ENCODE measurements at regions not wholly inside any gene's neighbourhood (a gene's known extent, or its start where the extent isn't known, plus 50 kb on each side); places are given as distances from the start of the nearest gene placed in this dataset.

DNA sequence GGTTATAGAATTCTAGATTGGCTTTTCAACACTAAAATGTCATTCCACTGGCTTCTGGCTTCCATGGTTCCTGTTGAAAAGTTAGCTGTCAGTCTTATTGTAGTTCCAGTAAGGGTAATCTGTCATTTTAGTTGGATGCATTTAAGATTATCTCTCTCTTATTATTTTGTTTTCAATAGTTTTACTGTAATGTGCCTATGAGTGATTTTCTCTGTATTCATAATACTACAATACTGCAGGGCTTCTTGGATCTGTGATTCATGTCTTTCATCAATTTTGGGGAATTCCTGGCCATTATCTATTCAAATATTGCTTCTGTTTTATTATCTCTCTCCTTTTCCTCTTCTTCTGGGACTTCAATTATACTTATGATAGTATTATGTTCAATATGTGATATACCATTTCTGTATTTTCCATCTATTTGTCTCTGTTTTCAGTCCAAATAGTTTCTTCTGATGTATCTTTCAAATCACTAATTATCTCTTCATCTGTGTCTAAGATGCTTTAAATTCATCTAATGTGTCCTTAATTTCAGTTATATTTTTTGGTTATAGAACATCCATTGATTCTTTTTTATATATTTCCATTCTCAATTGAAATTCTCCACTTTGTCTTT lies 101.5 kb downstream of the KCTD15 start:
- in situ Hi-C loops (cut with HindIII; ENCODE audit: low pct_unique_long_range_greater_than_20kb, low sequenced_read_pairs) (no loop called here), intact Hi-C loops (cut with micrococcal nuclease; ENCODE audit: unreplicated experiment) (no loop called here)
- BruUV-seq (replicated peaks): no TSS peak
- Histone ChIP-seq H3K27ac (ENCODE audit: low read length) (no peak overlapping the region), H3K4me1 (ENCODE audit: control insufficient read depth, insufficient read depth, low read length) (no peaks in the 10 kb centered on the region), H3K36me3 (ENCODE audit: control insufficient read depth, insufficient read depth, low read length) (no peaks in the 10 kb centered on the region), H3K4me3 (ENCODE audit: low read depth in 2 of 2, low read length in 2 of 2) (no peak overlapping the region), H3K9me3 (ENCODE audit: control insufficient read depth, insufficient read depth, low read depth, low read length) (peaks cover 11% of the 10 kb centered on the region; the same call in 1 of the 2 replicates), H3K27me3 (ENCODE audit: control insufficient read depth, insufficient read depth, low read length) (peaks cover 4% of the 10 kb centered on the region; the same call in 1 of the 2 replicates)
- TF ChIP-seq SIN3A (IDR thresholded peaks at IDR 0.05; ENCODE audit: borderline replicate concordance, insufficient read depth, low read depth, low read length) (no peak), TCF7L2 (IDR thresholded peaks at IDR 0.05; ENCODE audit: low read depth, low read length) (no peak), REST (IDR thresholded peaks at IDR 0.05; ENCODE audit: insufficient read depth in 1 of 2, low read depth in 2 of 2, low read length in 1 of 2) (no peak), POLR2AphosphoS5 (IDR thresholded peaks at IDR 0.05; ENCODE audit: low read depth, low read length) (no peak), CTCF (IDR thresholded peaks at IDR 0.05) (no peak)
- CTCF ChIA-PET: no interaction called here
- no peak for DNase-seq (ENCODE audit: low read depth, low spot score)
- ATAC-seq: no peak
- POLR2A ChIA-PET: no interaction called here

DNA sequence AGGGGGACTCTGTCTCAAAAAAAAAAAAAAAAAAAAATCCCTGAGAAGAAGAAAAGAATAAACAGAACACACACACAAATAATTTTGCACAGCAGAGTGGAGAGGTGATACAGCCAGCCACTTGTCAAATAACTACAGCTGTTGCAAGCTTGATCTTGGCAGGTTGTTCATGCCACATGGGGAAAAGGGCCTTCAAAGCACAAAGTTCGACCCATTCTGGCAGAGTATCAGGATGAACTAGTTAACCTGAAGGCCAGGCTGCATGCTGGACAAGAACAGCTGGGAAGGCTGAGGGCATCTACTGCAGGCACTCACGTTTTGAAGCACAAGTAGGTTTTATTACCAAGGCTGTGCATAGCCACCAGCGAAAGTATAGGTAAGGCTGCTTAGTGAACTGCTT lies 104.1 kb downstream of the KCTD15 start:
- ChIA-PET CTCF (no interaction called here), POLR2A (interaction anchor here (0.6 kb wide), 1 partner anchor 15 kb away, joined by 3 read pairs; no protein-coding TSS in a partner anchor)
- Histone ChIP-seq H3K4me3 (ENCODE audit: low read depth in 2 of 2, low read length in 2 of 2) (no peak overlapping the region), H3K27me3 (ENCODE audit: control insufficient read depth, insufficient read depth, low read length) (no peaks in the 10 kb centered on the region), H3K9me3 (ENCODE audit: control insufficient read depth, insufficient read depth, low read depth, low read length) (peaks cover 11% of the 10 kb centered on the region; the same call in 1 of the 2 replicates), H3K27ac (ENCODE audit: low read length) (no peak overlapping the region), H3K36me3 (ENCODE audit: control insufficient read depth, insufficient read depth, low read length) (no peaks in the 10 kb centered on the region), H3K4me1 (ENCODE audit: control insufficient read depth, insufficient read depth, low read length) (peaks cover 15% of the 10 kb centered on the region; the same call in 1 of the 2 replicates)
- intact Hi-C loops (cut with micrococcal nuclease; ENCODE audit: unreplicated experiment) (no loop called here), in situ Hi-C loops (cut with HindIII; ENCODE audit: low pct_unique_long_range_greater_than_20kb, low sequenced_read_pairs) (no loop called here)
- TF ChIP-seq TCF7L2 (IDR thresholded peaks at IDR 0.05; ENCODE audit: low read depth, low read length) (no peak), POLR2AphosphoS5 (IDR thresholded peaks at IDR 0.05; ENCODE audit: low read depth, low read length) (no peak), REST (IDR thresholded peaks at IDR 0.05; ENCODE audit: insufficient read depth in 1 of 2, low read depth in 2 of 2, low read length in 1 of 2) (no peak), SIN3A (IDR thresholded peaks at IDR 0.05; ENCODE audit: borderline replicate concordance, insufficient read depth, low read depth, low read length) (no peak), CTCF (IDR thresholded peaks at IDR 0.05) (no peak)
- no TSS peak for BruUV-seq (replicated peaks)
- no peak for DNase-seq (ENCODE audit: low read depth, low spot score)
- ATAC-seq: no peak
